CD14-positive monocyte (primary cell): ENCODE measurements at regions not wholly inside any gene's neighbourhood (a gene's known extent, or its start where the extent isn't known, plus 50 kb on each side); places are given as distances from the start of the nearest gene placed in this dataset.

Experiments
- DNase-seq, 3 donors: peaks; one replicate each; pipeline ENCODE4 v3.0.0-alpha.2; 2011 to 2022
- H2AFZ ChIP-seq: 2 replicates; pipeline ENCODE4 v1.6.0; 2012; ENCODE audit warnings: mild to moderate bottlenecking, low read depth, low read length, inconsistent platforms; ENCODE audit not compliant: insufficient read depth, poor library complexity, severe bottlenecking
- H3K27ac ChIP-seq, 2 donors: 1 replicate in 1 of 2; 2 replicates in 1 of 2; pipeline ENCODE4 v1.5.1; 2012 to 2013; ENCODE audit warnings: low read length in 2 of 2, control low read depth in 1 of 2, inconsistent platforms in 1 of 2, low read depth in 1 of 2, mild to moderate bottlenecking in 1 of 2
- H3K27me3 ChIP-seq, 2 donors: one replicate each; pipeline versions ENCODE4 v1.6.0 to v1.6.1; 2011 to 2013; ENCODE audit warnings: low read length in 2 of 2; ENCODE audit not compliant: control insufficient read depth in 2 of 2, insufficient read depth in 2 of 2
- H3K36me3 ChIP-seq, 2 donors: replicated peaks in 1 of 2; 1 replicate in 1 of 2; 2 replicates in 1 of 2; pipeline versions ENCODE4 v1.5.1 to v1.6.1; 2012 to 2013; ENCODE audit warnings: low read length in 2 of 2, control low read depth in 1 of 2, inconsistent platforms in 1 of 2, mild to moderate bottlenecking in 1 of 2; ENCODE audit not compliant: insufficient read depth in 2 of 2, control insufficient read depth in 1 of 2
- H3K4me1 ChIP-seq, 2 donors: 1 replicate in 1 of 2; 2 replicates in 1 of 2; pipeline versions ENCODE4 v1.5.1 to v1.6.1; 2012 to 2013; ENCODE audit warnings: low read length in 2 of 2, control low read depth in 1 of 2, inconsistent platforms in 1 of 2, mild to moderate bottlenecking in 1 of 2, moderate library complexity in 1 of 2; ENCODE audit not compliant: insufficient read depth in 2 of 2, control insufficient read depth in 1 of 2
- H3K4me2 ChIP-seq: replicated peaks from 2 replicates; pipeline ENCODE3; 2012; ENCODE audit warnings: low read length, moderate library complexity, mild to moderate bottlenecking; ENCODE audit not compliant: poor library complexity, severe bottlenecking; ENCODE audit errors: extremely low read depth
- H3K4me3 ChIP-seq, 3 experiments: fragments of 200-600 bp in 1 of 3; sonication (generic) in 1 of 3; replicated peaks in 1 of 3; 1 replicate in 2 of 3; 2 replicates in 1 of 3; pipeline ENCODE4 v1.5.1; 2011 to 2013; ENCODE audit warnings: low read length in 3 of 3, mild to moderate bottlenecking in 3 of 3, control low read depth in 2 of 3, low read depth in 2 of 3, inconsistent platforms in 1 of 3, moderate library complexity in 1 of 3
- H3K79me2 ChIP-seq: 2 replicates; pipeline ENCODE4 v1.6.0; 2012; ENCODE audit warnings: mild to moderate bottlenecking, control low read depth, inconsistent platforms, low read length, moderate library complexity; ENCODE audit not compliant: insufficient read depth
- H3K9ac ChIP-seq: 2 replicates; pipeline ENCODE4 v1.6.0; 2017; ENCODE audit warnings: low read length, mild to moderate bottlenecking; ENCODE audit not compliant: insufficient read depth, poor library complexity, severe bottlenecking
- H3K9me3 ChIP-seq, 2 donors: replicated peaks in 1 of 2; 1 replicate in 1 of 2; 2 replicates in 1 of 2; pipeline versions ENCODE4 v1.5.1 to v1.6.1; 2012 to 2013; ENCODE audit warnings: low read length in 2 of 2, control low read depth in 1 of 2; ENCODE audit not compliant: control insufficient read depth in 1 of 2, insufficient read depth in 1 of 2
- H4K20me1 ChIP-seq: 2 replicates; pipeline ENCODE4 v1.6.0; 2012; ENCODE audit warnings: mild to moderate bottlenecking, low read length, control low read depth, moderate library complexity; ENCODE audit not compliant: insufficient read depth
- H3K27ac Mint-ChIP-seq, 7 donors: one replicate each; pipeline ENCODE4 v1.8.0; 2020; ENCODE audit warnings: mild to moderate bottlenecking in 7 of 7, mixed read lengths in 7 of 7, moderate library complexity in 6 of 7, inconsistent platforms in 2 of 7
- H3K27me3 Mint-ChIP-seq, 3 donors: one replicate each; pipeline ENCODE4 v1.8.0; 2021 to 2022; ENCODE audit warnings: low read depth in 3 of 3, mild to moderate bottlenecking in 3 of 3, mixed read lengths in 3 of 3, moderate library complexity in 3 of 3, inconsistent platforms in 1 of 3
- H3K36me3 Mint-ChIP-seq, 2 donors: one replicate each; pipeline ENCODE4 v1.8.0; 2020; ENCODE audit warnings: mixed read lengths in 2 of 2, inconsistent platforms in 1 of 2, mild to moderate bottlenecking in 1 of 2
- H3K4me1 Mint-ChIP-seq: one replicate; pipeline ENCODE4 v1.8.0; 2020; ENCODE audit warnings: mild to moderate bottlenecking, mixed read lengths
- H3K4me3 Mint-ChIP-seq, 2 donors: one replicate each; pipeline ENCODE4 v1.8.0; 2020; ENCODE audit warnings: mild to moderate bottlenecking in 2 of 2, mixed read lengths in 2 of 2, moderate library complexity in 1 of 2
- H3K9me3 Mint-ChIP-seq, 7 donors: one replicate each; pipeline ENCODE4 v1.8.0; 2020 to 2022; ENCODE audit warnings: mixed read lengths in 7 of 7, mild to moderate bottlenecking in 6 of 7, moderate library complexity in 6 of 7, inconsistent platforms in 2 of 7
- CTCF ChIP-seq: fragments of 200-600 bp; IDR thresholded peaks from one replicate; pipeline ENCODE4 v1.8.0; 2022; ENCODE audit warnings: antibody characterized with exemption, mild to moderate bottlenecking
- WGBS: methylation state at CpG from one replicate; pipeline ENCODE4 v1.1.5; 2013; ENCODE audit warnings: missing lambda C conversion rate; ENCODE audit not compliant: insufficient coverage; 5-methylcytosine and 5-hydroxymethylcytosine counted together
- intact Hi-C, 2 donors: fragments of 100-400 bp; cut with micrococcal nuclease; formaldehyde crosslinking; loops; one replicate each; pipeline versions ENCODE4 v1.15.0 to v1.15.1; 2023

- no peaks in the 10 kb centered on the region for H3K79me2 ChIP-seq
- 64% methylated on average over 2 of the region's 4 CpGs for WGBS
- no peak overlapping the region for H2AFZ ChIP-seq
- no peak overlapping the region for H3K27ac Mint-ChIP-seq
- H3K4me1 Mint-ChIP-seq, result no peaks in the 10 kb centered on the region
- no peak overlapping the region for H3K4me3 ChIP-seq
- DNase-seq, result no peak
- intact Hi-C loops, result no loop called here
- no peak overlapping the region for H3K9ac ChIP-seq
- no peaks in the 10 kb centered on the region for H3K27me3 ChIP-seq
- H4K20me1 ChIP-seq, result no peaks in the 10 kb centered on the region
- H3K27ac ChIP-seq, result no peak overlapping the region
- no peaks in the 10 kb centered on the region for H3K36me3 ChIP-seq
- H3K9me3 Mint-ChIP-seq, result peaks cover 1 to 14% (median 7%) of the 10 kb centered on the region in 7 donors
- H3K27me3 Mint-ChIP-seq, result no peaks in the 10 kb centered on the region
- H3K4me3 Mint-ChIP-seq, result no peak overlapping the region
- TF ChIP-seq CTCF, result no peak
- H3K9me3 ChIP-seq, result peaks cover 4% of the 10 kb centered on the region in 2 donors
- H3K4me2 ChIP-seq, result no peak overlapping the region
- H3K36me3 Mint-ChIP-seq, result no peaks in the 10 kb centered on the region
- no peaks in the 10 kb centered on the region for H3K4me1 ChIP-seq
Observed at GRCh38 chr11:26779074-26779865, 57.4 kb upstream of the SLC5A12 start.

GRCh38 chr11:26780376-26781085 lies 58.7 kb upstream of the SLC5A12 start:
- Mint-ChIP-seq H3K4me1 (no peaks in the 10 kb centered on the region), H3K4me3 (no peak overlapping the region), H3K9me3 (peaks cover 5 to 15% (median 10%) of the 10 kb centered on the region in 7 donors), H3K27ac (no peak overlapping the region), H3K27me3 (no peaks in the 10 kb centered on the region), H3K36me3 (no peaks in the 10 kb centered on the region)
- H3K9ac ChIP-seq, result no peak overlapping the region
- no peak overlapping the region for H3K27ac ChIP-seq
- no peak overlapping the region for H3K4me2 ChIP-seq
- no peak overlapping the region for H2AFZ ChIP-seq
- no peaks in the 10 kb centered on the region for H3K27me3 ChIP-seq
- no peaks in the 10 kb centered on the region for H4K20me1 ChIP-seq
- no peaks in the 10 kb centered on the region for H3K79me2 ChIP-seq
- no peak for TF ChIP-seq CTCF
- H3K9me3 ChIP-seq, result peaks cover 9 to 11% of the 10 kb centered on the region in 2 donors
- no CpG with 5 or more reads among the region's 3 CpGs for WGBS
- intact Hi-C loops, result no loop called here
- no peak for DNase-seq
- no peaks in the 10 kb centered on the region for H3K36me3 ChIP-seq
- H3K4me3 ChIP-seq, result no peak overlapping the region
- H3K4me1 ChIP-seq, result no peaks in the 10 kb centered on the region
